RCC 7860 (cell line): ENCODE measurements at regions not wholly inside any gene's neighbourhood (a gene's known extent, or its start where the extent isn't known, plus 50 kb on each side); places are given as distances from the start of the nearest gene placed in this dataset.
"Not testable (repeated sequence)": the region's sequence is repeated elsewhere in the genome, so short reads cannot be mapped to it uniquely, and the experiment has no call there.

Experiments
- DNase-seq: peaks from one replicate; pipeline ENCODE4 v3.0.0-alpha.2; 2015; ENCODE audit warnings: low spot score
- FAIRE-seq: peaks from 2 replicates; lab custom pipeline; 2012; peaks lifted over from hg19 to GRCh38; lab: Jason Lieb, UNC

DNA sequence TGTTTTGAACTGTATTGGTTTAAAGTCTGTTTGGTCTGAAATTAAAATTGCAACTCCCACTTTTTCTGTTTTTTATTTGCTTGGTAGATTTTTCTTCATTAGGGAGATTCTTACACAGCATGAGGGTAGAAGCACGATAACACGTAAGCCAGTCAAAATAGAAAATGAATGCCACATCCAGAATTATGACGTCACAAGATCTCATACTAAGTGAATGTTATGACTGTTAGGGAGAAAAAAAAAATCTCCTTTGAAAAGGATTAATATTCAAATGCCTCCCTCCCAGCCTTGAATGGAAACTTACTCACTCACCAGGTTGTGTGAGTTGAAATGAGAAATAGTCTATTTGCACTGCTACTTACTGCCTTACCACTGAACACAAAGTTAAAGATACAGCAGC lies 670.8 kb downstream of the TFAP2A start:
- FAIRE-seq (no peak), DNase-seq (no peak)

DNA sequence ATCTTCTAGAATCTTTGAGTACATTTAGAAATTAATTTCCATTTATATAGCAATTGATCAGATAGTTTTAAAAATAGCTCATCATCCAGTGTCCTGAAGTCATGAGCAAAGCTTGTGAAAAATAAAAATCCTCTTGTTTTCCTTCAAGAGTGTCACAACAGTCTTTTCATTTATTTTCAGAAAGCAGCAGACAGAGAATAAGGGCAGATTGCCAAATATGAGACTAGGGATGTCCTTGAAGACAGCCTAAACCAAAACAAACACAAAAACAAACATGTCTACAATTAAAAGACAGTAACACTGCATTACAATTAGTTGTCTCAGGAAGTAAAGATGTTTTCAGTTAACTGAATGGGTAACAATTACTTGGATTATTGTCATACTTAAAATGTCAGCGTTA lies 682.8 kb downstream of the TFAP2A start:
- DNase-seq: no peak
- FAIRE-seq: no peak

DNA sequence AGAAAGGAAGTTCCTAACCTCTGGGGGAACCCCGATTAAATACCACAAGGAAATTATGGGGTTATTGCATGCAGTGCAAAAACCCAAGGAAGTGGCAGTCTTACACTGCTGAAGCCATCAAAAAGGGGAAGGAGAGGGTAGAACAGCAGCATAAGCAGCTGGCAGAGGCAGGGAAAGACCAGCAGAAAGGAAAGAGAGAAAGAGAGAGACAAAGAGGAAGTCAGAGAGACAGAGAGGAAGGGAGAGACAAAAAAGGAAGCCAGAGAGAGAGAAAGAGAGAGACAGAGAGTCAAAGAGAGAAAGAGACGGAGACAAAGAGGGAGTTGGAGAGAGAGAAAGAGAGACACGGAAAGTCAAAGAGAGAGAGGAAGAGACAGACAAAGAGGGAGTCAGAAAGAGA lies 689.1 kb downstream of the TFAP2A start:
- not testable (repeated sequence) for FAIRE-seq, DNase-seq

DNA sequence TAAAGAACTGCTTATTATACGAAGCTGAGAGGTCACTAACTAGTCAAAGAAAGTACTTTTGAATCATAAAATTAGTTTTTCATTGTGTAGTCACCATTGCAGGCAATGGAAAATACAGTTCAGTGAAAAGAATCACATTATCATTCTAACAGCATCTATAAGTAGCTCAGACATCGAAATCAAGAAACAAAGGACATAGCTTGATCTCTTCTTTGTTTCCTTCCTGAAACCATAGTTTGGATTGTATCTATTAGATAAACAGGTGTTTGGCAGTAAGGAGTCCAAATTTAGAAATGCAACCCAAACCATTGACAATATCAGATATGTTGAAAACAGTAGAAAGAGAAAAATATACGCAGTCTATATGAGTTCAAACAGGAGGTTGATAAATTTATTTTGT lies 697.3 kb downstream of the TFAP2A start:
- no peak for FAIRE-seq
- no peak for DNase-seq

GRCh38 chr6:9711365-9711764 lies 703.5 kb downstream of the TFAP2A start:
- no peak for FAIRE-seq

GRCh38 chr6:9710574-9710973 lies 704.3 kb downstream of the TFAP2A start:
- DNase-seq (no peak), FAIRE-seq (no peak)

More at GRCh38 chr6:9711365-9711764, 703.5 kb downstream of the TFAP2A start:
- DNase-seq: no peak

DNA sequence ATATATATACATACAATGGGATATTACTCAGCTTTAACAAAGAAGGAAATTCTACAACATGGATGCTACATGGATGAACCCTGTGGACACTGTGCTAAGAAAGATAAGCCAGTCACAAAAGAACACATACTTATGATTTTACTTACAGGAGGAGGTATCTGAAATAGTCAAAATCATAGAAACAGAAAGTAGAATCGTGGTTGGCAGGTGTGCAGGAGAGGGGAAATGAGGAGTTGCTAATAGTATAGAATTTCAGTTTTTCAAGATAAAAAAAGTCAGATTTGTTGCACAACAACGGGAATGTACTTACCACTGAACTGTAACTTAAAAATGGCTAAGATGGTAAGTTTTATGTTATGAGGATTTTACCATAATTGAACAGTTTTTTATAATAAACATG lies 706.3 kb downstream of the TFAP2A start:
- FAIRE-seq (no peak), DNase-seq (no peak)

DNA sequence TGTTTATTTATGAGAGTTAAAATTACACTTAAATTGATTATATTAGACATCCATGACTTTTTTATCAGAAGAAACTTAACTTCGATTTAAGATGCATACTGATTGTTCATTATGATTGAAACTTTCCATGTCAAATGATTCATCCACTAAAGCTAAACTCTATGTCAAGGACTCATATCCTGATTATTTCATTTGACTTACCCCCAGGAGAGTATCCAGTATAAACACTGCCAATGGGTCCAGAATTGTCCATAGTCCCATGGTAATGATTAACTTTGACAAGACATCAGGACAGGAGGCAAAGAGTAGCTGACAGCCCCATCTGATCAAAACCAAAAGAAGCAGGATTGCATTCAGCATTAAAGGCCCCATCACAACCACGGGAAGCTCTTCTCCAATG lies 709.9 kb downstream of the TFAP2A start:
- DNase-seq (peak; percentile 45), FAIRE-seq (peak; percentile 50)

DNA sequence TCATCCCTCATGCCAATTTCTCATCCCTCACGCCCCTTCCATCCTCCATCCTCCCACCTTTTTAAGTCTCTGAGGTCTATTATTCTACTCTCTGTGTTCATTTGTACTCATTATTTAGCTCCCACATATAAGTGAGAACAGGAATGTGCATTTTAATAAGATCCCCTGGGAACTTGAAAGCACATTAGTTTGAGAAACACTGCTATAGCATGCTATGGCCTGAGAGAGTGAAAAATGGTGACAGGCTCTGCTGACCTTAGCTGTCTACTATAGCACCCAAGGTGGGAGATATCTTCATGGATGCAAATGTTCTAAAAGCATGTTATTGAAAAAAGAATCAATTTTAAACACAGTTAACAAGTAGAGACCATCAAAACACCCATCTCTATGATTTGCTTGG lies 712.0 kb downstream of the TFAP2A start:
- FAIRE-seq: no peak

DNA sequence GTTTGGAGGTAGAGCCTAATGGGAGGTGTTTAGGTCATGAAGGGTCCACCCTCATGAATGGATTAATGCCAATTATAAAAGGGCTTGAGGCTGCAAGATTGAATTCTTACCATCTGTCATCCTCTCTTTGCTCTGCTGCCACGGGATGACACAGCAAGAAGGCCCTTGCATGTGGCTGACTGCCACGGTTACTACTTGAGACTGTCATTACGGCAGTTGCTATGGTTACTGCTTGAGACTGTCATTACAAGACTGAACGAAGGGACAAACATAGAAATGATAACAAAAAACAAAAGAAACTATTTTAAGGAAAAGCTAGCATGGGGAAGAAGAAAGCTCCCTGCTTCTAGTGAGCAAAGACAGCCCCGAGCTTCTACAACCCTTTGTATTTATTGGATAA lies 715.0 kb downstream of the TFAP2A start:
- FAIRE-seq: no peak
- DNase-seq: peak; percentile 9

More for the DNA sequence above, 712.0 kb downstream of the TFAP2A start:
- no peak for DNase-seq

GRCh38 chr6:9697263-9697931 lies 717.5 kb downstream of the TFAP2A start:
- DNase-seq (no peak), FAIRE-seq (no peak)

GRCh38 chr6:9690388-9690787 lies 724.5 kb downstream of the TFAP2A start:
- FAIRE-seq: no peak
- DNase-seq: no peak

- not testable (repeated sequence) for DNase-seq
Measured at GRCh38 chr6:9680727-9681126, 734.1 kb downstream of the TFAP2A start.

DNA sequence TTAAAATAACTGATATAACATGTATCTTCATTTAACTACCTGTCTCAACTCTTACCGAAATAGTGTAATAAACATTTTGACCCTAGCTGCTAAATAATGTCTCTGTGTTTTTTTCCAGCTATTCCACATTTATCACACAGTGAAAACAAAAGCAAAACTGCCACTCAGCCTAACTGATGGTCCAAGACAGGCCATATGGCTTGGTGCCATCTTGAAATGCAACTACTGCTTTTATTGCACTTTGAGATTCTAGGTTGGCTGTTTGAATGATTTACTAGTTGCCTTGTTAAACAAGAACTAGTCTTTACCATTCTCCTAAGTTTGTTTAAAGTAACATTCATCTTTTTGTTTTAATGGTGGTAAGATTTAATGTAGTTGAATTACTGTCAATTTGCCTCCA lies 739.8 kb downstream of the TFAP2A start:
- DNase-seq (no peak), FAIRE-seq (no peak)

More at GRCh38 chr6:9680727-9681126, 734.1 kb downstream of the TFAP2A start:
- FAIRE-seq: not testable (repeated sequence)

DNA sequence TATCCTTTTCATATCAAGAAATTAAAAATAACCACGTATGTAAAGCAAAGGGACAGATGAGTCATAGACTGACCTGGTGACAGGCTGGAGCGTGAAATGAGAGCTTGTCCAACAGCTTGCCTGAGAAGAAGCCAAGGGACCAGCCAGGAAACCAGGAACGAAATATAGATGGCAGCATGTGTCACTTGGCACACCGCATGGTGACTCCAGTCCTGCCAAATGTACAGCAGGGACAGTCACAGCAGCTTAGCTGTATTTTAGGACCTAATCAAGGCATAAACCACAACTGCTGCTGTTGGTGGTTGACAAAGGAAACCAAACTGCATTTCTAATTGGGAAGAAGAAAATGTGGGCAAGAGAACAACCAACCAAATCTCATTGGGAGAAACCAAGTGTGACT lies 755.0 kb downstream of the TFAP2A start:
- DNase-seq (no peak), FAIRE-seq (no peak)

DNA sequence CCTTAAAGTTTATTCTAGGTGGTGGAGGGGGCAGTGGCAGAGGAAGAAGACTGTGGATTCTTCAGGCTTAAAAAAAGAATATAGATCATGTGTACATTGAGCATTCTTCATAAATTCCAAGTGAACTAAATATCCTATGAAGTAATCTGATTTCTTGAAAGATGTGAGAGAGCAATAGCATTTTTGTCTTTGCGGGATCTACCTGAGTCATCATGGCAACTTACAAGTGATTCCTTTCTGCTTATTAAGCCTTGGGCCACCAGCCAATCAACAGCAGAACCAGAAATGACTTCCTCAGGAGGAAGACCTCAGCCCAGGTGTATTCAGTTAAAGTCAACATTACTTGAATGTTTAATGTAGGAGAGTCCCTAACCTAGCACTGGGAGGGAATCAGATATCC lies 756.9 kb downstream of the TFAP2A start:
- FAIRE-seq: no peak
- DNase-seq: peak; percentile 36

GRCh38 chr6:9647599-9647998 lies 767.3 kb downstream of the TFAP2A start:
- DNase-seq (peak; percentile 18), FAIRE-seq (no peak)

GRCh38 chr6:9647071-9647445 lies 767.8 kb downstream of the TFAP2A start:
- no peak for FAIRE-seq
- DNase-seq: no peak

GRCh38 chr6:9646342-9647070 lies 768.4 kb downstream of the TFAP2A start:
- FAIRE-seq: no peak

GRCh38 chr6:9638861-9639260 lies 776.0 kb downstream of the TFAP2A start:
- DNase-seq (no peak), FAIRE-seq (no peak)

More at GRCh38 chr6:9646342-9647070, 768.4 kb downstream of the TFAP2A start:
- no peak for DNase-seq

- DNase-seq (no peak), FAIRE-seq (no peak)
Measured at GRCh38 chr6:9634776-9635175, 780.1 kb downstream of the TFAP2A start.

- FAIRE-seq (no peak), DNase-seq (no peak)
Measured at GRCh38 chr6:9632026-9632425, 782.8 kb downstream of the TFAP2A start.
